Stromal cell of bone marrow (primary cell): ENCODE measurements at regions not wholly inside any gene's neighbourhood (a gene's known extent, or its start where the extent isn't known, plus 50 kb on each side); places are given as distances from the start of the nearest gene placed in this dataset.
A peak's percentile ranks its signal among the peaks of the same experiment; 100 is the strongest.
"Not testable (repeated sequence)": the region's sequence is repeated elsewhere in the genome, so short reads cannot be mapped to it uniquely, and the experiment has no call there.

Experiments used
- DNase-seq: peaks from one replicate; pipeline ENCODE4 v3.0.0-alpha.2; 2012; ENCODE audit warnings: low read depth

- not testable (repeated sequence) for DNase-seq
These were observed 188.0 kb downstream of the LMLN start for GRCh38 chr3:198147993-198148392.

- DNase-seq: not testable (repeated sequence)
These were observed 189.9 kb downstream of the LMLN start for GRCh38 chr3:198149904-198150303.

GRCh38 chr3:198151867-198152266 is 191.8 kb downstream of the LMLN start:
- not testable (repeated sequence) for DNase-seq

GRCh38 chr3:198155771-198156170 is 195.8 kb downstream of the LMLN start:
- DNase-seq: not testable (repeated sequence)

- not testable (repeated sequence) for DNase-seq
These were observed 197.3 kb downstream of the LMLN start for GRCh38 chr3:198157231-198157868.

GRCh38 chr3:198158007-198158406 is 198.0 kb downstream of the LMLN start:
- not testable (repeated sequence) for DNase-seq

GRCh38 chr3:198167339-198168039 is 207.5 kb downstream of the LMLN start:
- peak; percentile 12 for DNase-seq

GRCh38 chr3:198170781-198171180 is 210.8 kb downstream of the LMLN start:
- DNase-seq: not testable (repeated sequence)

GRCh38 chr3:198173080-198173479 is 213.1 kb downstream of the LMLN start:
- DNase-seq: not testable (repeated sequence)

- not testable (repeated sequence) for DNase-seq
These were observed 214.0 kb downstream of the LMLN start for GRCh38 chr3:198173929-198174574.
